HFF-Myc (cell line): ENCODE measurements at regions not wholly inside any gene's neighbourhood (a gene's known extent, or its start where the extent isn't known, plus 50 kb on each side); places are given as distances from the start of the nearest gene placed in this dataset.

Experiments used
- DNase-seq: peaks from one replicate; pipeline ENCODE4 v3.0.0-alpha.2; 2011; ENCODE audit warnings: low read depth; ENCODE audit errors: extremely low read depth
- H3K4me3 ChIP-seq: replicated peaks from 2 replicates; pipeline ENCODE4 v1.5.1; 2011; ENCODE audit warnings: low read depth, mild to moderate bottlenecking, control low read depth, low read length
- TF ChIP-seq, protein P1 (sequence below): IDR thresholded peaks from 2 replicates; pipeline ENCODE4 v1.5.1; 2012; ENCODE audit warnings: mild to moderate bottlenecking, low read depth, low read length, control low read depth; ENCODE audit errors: missing control alignments

DNA sequence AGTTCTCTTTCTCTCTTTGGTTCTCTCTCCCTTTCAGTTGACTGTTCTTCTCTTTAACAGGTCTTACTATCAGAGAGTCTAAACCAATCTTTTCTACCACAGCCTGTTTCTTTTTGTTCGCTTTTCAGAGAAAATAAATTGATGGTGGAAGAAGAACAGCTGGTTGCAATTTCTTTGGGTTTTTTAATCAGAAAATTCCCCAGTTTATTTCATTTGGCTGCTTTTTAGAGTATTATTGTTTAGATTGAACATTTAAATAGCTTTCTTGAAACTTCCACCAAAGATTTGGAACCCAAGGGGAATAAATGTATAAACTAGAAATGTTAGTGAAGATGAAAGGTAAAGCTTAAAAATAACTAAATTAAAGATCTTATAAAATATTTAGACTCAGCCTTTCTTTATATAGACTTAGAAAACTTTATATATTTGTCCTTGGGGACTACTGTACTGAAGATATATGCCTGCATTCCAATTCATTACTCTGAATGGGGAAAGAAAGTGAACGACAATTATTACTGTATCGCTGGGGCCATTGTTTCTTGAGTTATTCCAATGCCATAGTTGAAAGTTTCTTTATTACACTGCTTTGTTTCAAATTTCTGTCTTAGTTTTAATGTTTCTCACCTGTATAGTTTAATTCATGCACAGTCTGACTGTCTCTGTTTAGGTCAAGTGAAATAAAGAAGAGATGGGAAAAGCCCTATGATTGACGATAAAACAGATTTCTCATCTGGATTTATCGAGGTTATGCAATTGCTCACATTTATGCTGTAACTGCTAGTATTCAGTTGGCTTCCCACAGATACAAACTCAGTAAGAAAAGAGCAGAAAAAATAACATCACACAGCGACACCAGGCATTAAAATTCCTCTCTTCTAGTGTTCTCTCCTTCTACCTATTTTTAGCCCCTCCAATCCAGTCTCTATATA is 169.4 kb upstream of the CSNK1A1L start:
- DNase-seq = no peak
- H3K4me3 ChIP-seq = no peak overlapping the region
- TF ChIP-seq, protein P1, sequence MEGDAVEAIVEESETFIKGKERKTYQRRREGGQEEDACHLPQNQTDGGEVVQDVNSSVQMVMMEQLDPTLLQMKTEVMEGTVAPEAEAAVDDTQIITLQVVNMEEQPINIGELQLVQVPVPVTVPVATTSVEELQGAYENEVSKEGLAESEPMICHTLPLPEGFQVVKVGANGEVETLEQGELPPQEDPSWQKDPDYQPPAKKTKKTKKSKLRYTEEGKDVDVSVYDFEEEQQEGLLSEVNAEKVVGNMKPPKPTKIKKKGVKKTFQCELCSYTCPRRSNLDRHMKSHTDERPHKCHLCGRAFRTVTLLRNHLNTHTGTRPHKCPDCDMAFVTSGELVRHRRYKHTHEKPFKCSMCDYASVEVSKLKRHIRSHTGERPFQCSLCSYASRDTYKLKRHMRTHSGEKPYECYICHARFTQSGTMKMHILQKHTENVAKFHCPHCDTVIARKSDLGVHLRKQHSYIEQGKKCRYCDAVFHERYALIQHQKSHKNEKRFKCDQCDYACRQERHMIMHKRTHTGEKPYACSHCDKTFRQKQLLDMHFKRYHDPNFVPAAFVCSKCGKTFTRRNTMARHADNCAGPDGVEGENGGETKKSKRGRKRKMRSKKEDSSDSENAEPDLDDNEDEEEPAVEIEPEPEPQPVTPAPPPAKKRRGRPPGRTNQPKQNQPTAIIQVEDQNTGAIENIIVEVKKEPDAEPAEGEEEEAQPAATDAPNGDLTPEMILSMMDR = no peak

DNA sequence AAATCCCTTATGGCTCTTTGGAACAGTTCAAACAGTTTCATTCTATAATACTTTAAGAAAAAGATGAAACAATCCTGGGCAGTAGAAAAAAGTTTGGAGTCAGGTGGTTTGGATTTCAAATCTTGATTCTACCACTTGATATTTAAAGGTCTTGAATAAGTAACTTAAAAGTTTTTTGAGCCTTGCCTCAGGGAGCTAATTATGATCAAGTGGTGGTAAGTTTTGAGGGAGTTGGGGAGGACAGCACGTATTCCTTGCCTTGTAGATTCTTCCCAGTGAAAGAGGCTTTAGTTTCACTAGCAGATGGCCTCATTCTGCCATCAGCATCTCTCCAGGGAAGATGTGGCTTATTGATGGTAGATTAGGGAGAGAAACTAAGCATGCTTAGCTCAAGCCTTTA is 168.4 kb upstream of the CSNK1A1L start:
- DNase-seq = no peak

DNA sequence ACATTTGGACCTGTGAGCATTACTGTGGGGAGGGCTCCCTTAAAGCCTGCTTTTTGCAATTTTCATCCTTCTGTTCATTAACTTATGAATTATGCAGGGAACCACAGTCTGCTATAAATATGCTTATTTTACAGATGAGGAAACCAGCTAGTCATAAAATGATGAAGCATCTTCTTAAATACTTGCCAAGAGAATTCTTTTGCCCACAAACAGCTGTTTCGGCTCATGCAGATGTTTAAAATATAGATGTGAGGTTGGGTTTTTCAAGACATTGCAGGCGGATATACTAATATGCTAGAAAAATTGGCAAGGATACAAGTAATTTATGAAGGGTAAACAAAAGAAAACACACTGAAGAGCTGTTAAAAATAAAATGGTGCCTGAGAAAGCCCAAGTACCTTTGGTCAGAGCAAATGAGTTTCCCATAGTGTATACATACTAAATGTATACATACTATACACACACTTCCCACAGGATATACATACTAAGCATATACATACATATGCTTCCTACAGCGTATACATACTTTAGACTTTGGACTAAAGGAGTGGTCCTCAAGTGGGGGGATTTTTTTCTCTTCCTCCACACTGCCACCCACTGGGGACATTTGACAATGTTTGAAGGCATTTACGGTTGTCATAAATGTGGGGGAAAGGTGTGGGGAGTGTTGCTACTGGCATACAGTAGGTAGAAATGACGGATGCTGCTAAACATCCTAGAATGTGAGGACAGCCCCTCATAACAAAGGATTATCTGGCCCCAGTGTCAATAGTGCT is 164.9 kb upstream of the CSNK1A1L start:
- TF ChIP-seq, protein P1 = no peak
- no peak for DNase-seq

More for the DNA sequence above, 168.4 kb upstream of the CSNK1A1L start:
- H3K4me3 ChIP-seq = no peak overlapping the region
- TF ChIP-seq, protein P1 = no peak

DNA sequence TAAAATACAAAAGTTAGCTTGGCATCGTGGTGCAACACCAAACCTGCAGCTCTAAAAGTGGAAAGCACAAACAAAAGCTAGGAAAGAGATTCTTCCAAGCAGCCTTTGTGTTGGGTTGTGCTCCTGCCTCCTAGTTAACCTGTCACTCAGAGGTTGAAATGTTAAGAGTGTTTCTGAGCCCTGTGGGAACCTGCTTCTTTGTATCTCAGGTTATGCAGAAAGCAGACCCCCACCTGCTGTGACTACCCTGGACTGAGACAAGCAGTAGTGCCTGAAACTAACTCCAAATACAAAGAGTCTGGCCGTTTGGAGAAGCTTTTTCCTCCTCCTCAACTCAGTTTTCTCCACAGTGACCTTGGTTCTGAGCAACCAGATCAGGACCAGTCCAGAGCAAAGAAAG is 158.4 kb upstream of the CSNK1A1L start:
- H3K4me3 ChIP-seq = no peak overlapping the region
- no peak for DNase-seq
- TF ChIP-seq, protein P1 = no peak

More for the DNA sequence above, 164.9 kb upstream of the CSNK1A1L start:
- H3K4me3 ChIP-seq = no peak overlapping the region

DNA sequence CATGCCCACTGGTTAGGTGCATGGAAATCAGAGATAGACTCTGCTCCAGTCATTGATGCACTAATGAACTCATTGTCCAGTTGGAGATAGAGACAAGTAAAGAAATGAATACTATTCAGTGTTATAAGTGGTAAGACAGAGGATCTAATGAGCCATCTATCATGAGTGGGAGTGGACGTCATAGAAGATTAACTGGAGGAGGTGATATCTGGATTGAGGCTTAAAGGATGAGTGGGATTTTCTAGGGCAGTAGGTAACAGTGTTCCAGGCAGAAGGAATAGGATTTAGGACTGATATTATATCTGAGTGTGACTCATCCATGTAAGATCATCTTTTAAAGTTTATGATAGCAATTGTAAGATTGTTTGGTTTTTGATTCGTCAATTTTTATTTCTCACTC is 152.2 kb upstream of the CSNK1A1L start:
- H3K4me3 ChIP-seq = no peak overlapping the region
- no peak for DNase-seq
- TF ChIP-seq, protein P1 = no peak

DNA sequence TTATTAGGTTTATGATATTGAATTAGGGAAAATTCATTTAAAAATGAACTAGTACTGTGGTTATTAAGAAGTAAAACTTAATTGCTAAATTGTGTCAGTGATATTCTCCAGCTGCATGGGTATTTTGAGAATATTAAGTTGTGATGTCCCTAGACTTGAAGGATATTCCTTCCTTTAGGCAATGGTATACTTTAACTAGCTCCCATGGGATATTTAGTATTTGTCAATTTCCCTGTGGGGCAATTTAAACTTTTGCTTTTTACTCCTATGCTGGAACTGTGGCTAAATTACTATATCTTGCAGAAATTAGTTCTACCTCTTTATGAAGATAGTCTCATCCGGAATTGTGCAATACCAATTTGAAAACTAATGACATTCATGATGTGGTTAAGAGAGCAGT is 151.6 kb upstream of the CSNK1A1L start:
- TF ChIP-seq, protein P1 = no peak
- no peak overlapping the region for H3K4me3 ChIP-seq
- DNase-seq = no peak
